Neural progenitor cell (in vitro differentiated cells): ENCODE measurements at regions not wholly inside any gene's neighbourhood (a gene's known extent, or its start where the extent isn't known, plus 50 kb on each side); places are given as distances from the start of the nearest gene placed in this dataset.

Experiments
- CTCF ChIP-seq: fragments of 200-600 bp; sonication (generic); IDR thresholded peaks from 2 replicates; pipeline ENCODE4 v1.5.1; 2017; ENCODE audit warnings: antibody characterized with exemption, mild to moderate bottlenecking
- EZH2 ChIP-seq: fragments of 200-600 bp; sonication (generic); IDR thresholded peaks from 2 replicates; pipeline ENCODE4 v1.6.1; 2017; ENCODE audit warnings: antibody characterized with exemption, mild to moderate bottlenecking, moderate library complexity
- EZH2phosphoT487 ChIP-seq: fragments of 200-600 bp; sonication (generic); IDR thresholded peaks from 2 replicates; pipeline ENCODE4 v1.6.1; 2017; ENCODE audit warnings: antibody characterized with exemption

GRCh38 chr15:92803852-92804609 lies 96.1 kb upstream of the CHD2 start:
- TF ChIP-seq EZH2 = no peak
- TF ChIP-seq CTCF = no peak
- no peak for TF ChIP-seq EZH2phosphoT487
